Occipital lobe (tissue), 1 donor: ENCODE measurements at regions not wholly inside any gene's neighbourhood (a gene's known extent, or its start where the extent isn't known, plus 50 kb on each side); places are given as distances from the start of the nearest gene placed in this dataset.

Source experiments
- DNase-seq: peaks from one replicate; lab custom pipeline; 2025; lab: John Stamatoyannopoulos, UW

DNA sequence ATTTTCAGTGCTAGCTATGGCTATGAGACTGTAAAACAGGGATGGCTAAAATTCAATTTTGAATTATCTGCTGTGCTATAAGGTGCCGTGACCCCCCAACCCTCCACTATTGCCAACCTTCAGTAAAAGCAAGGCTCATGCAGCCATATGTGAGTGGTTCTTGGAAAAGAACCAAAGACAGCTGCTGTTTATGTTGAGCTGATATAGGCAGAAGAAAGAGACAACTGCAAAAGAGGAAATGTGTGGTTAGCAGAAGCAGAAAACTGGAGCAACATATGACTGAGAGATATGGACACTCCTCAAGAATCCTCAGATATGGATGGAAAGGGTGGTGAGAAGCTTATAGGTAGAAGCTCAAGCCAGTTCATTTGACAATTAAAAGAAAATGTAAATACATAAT is 200.3 kb downstream of the TLE1 start:
- DNase-seq = no peak

DNA sequence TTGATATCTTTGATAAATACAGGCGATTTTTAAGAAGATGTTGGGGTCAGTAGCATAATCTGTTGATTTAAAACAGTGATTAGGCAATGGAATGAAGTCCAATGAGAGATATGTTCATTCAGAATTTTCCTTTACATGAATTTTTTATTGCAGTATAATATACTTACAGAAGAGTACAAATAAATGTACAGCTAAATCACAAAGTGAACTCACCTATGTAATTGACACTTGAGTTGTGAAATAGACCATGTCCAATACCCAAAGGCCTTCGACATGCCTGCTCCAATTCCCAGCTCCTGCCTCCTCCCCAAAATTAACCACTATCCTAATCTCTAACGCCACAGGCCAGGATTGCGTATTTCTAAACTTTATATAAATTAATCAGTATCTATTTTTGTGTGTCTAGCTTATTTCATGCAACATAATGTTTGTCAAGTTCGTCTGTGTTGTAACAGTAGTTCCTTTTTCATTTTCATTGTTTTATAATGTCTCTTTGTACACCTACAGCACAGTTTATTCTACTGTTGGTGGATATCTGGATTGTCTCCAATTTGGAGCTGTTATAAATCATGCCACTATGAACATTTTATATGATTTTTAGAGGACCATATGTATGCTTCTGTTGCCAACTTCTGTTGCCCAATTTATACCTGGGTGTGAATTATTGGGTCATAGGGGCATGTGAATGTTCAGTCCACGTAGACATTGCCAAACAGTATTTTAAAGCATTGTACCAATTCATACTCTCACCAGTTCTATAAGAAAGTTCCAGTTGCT is 208.3 kb downstream of the TLE1 start:
- DNase-seq = no peak

DNA sequence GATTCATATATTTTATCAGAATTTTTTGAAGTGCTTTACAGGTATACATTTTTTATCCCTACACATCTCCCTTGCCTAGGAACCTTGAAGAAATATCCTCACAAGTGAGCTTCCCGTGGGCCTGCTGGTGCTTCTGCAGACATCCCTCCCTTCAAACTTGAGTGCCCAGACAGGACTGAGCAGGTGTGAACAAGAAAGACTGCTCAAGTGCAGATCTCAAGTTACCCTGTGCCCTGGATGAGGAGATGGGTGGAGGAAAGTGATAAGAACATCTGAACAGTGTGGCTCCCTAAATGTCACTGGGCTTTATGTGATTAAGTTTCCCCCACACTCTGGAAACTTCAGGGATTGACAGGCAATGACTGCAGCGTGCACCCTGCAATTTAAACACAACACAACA is 209.8 kb downstream of the TLE1 start:
- no peak for DNase-seq

DNA sequence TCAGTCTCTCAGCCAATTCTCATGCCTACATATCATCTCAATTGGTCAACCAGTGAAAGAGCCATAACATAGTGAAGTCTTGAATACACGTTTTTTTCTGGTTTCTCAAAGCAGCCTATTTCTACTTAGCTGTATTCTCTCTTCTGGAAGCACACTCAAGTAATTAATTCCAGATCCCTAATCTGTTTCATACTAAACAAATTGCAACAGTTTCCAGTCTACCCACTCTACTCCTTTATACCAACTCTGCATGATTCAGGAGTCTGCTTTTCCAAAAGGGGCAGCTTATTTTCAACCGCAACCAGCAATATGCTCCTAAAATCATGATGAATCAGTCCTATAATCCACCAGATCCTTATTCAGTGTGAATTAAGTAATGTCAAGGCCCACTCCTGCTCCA is 211.7 kb downstream of the TLE1 start:
- DNase-seq = no peak

DNA sequence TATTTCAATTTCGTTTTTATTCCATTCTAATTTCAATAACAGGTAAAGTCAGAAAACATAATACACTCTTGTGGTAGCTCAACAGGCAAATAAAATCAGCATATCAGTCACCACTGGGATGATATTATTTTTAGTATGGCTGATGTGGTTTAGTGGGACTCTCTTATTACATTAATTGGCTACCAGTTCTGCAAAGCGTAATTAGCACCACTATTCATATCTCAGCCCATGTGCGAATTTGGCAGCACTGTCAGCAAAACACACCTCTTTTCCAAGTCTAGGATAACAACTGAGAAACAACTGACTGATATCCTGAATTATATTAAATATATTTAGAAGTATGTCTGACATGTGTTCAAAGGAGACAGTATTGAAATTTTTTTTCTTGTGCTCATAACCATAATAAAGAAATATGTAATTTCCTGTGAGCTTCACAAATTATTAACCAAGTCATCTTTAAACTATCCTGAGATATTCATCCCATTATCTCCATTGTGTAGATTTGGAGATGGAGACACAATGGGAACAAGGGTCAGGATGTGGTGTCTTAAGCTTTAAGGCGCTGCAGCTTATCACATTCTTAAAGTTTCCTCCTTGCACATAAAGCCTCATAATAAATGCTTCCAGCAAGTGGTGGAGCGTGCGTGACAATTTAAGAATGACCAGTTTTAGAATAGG is 212.4 kb downstream of the TLE1 start:
- no peak for DNase-seq

DNA sequence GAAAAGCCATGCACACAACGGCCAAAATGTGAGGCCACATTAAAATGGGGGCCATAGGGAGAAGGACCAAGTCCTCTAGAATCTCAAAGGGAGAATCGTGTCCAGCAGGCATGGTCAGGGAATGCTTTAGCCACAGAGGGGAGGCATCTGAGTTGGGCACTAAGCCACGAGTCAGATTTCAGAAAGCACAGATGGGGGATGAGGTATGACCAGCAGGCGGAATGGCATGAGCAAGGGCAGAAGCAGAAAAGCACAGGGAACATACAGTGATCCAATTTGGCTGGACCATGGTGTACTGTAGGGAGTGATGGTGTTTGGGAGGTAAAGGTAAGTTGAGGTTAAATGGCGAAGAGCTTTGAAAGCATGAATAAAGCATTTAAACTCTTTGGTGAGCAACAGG is 214.6 kb downstream of the TLE1 start:
- no peak for DNase-seq

DNA sequence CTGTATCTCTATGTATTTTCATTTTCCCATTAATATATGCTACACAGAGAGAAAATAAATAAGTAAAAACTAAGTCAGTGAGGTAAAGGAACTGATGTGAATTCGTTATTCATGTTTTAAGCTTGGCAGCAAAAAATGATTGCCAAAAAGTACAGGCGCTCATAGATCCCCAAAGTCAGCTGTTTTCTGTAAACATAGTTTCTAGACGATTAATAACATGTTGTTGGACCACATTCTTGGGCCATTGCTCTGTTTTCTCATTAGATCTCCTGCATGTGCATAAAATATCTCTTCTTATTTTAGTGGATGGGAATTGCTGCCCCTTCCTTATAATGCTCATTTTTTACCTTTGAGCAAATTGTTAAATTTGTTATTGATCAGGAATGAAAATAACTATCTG is 215.2 kb downstream of the TLE1 start:
- DNase-seq = no peak

DNA sequence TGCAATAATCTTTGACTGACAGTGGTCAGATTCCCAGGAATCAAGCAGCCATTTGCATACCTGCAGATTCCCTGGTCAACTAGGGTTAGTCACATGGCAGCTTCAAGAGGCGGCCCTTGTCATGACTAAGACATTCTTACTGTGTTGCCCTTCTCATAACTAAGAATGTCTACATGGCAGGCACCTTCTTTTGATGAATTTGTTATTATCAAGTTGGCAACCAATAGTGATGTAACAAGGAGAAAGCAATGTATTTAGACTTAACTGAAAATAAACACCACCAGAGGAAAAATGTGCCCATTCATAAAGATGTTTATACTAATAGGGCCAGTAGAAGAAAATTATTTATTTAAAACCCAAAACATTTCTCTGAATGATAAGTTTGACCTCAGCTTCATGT is 215.6 kb downstream of the TLE1 start:
- DNase-seq = no peak

DNA sequence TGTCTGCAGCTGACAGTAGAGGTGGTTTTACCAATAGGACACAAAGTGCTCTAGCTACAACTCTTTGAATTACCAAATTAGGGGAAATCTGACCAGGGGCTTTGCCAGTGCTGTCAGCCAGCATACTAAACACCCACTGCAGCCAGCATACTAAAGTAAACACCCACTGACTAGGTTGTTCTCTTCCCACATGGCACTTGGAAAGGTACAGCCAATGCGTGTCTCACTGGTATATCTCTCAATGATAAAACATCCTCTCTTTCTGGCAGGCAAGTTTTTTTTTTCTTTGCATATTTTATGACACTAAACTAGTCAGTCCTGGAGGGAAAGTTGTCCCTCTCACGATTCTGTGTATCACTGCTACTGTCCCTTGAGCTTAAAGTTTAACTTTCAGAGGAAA is 216.1 kb downstream of the TLE1 start:
- DNase-seq = peak; percentile 4

DNA sequence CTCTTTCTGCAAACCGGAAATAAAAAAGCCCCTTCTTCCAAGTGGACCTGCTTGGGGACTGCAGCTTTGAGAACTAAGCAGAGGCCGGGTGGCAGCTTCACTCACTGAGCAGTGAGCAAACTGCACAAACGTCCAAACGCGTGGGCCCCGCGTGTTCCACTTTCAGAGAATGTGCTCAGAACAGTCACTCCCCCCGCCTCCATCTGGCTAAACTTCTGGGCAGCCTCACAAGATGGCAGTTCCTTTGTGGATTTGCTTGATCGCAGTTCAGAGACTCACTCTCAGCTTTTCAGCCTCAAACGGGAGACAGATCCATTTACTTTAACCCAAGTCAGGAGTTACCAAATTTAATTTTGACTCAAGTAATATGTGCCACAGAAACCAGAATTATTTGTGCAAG is 216.6 kb downstream of the TLE1 start:
- peak; percentile 78 for DNase-seq

DNA sequence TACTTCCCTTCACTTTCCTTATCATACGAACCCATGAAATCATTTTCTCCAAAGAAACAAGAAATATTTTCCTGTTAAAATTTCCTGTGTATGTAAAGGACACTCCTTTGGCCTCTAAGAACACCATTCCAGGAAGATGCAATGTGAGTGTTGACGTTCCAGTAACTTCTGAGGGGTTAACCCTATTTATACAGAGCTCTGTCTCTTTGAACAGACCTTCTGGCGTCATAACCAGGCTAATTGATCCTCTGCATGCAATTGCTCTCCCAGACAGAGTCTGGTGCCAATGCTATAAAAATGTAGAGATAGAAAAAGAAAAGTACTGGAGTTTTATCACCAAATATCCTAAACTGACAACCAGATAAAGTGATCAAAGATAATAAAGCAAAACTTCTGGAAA is 218.5 kb downstream of the TLE1 start:
- DNase-seq = no peak

DNA sequence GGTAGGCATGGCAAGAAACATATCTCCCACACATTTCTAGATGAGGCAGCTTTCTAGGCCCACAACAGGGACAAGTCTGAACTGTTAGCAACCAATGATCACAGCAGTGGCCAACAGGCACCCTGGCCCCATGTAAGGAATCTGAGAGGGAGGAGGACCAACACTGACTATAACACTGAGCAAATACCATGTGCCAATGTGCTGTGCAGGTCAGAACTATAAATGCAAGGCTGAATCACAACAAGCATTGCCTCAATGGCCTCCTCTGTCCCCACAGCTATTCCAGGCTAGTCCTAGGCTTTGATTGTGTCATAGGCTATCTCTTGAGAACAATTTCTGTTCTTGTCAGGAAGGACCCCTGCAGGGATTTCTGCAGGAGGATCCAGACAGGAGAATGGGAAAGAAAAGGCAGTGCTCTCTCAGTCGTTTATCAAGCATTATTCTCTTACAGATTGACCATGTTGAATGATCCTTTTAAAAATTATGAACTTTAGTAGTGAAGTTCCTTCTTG is 221.2 kb downstream of the TLE1 start:
- DNase-seq = no peak

DNA sequence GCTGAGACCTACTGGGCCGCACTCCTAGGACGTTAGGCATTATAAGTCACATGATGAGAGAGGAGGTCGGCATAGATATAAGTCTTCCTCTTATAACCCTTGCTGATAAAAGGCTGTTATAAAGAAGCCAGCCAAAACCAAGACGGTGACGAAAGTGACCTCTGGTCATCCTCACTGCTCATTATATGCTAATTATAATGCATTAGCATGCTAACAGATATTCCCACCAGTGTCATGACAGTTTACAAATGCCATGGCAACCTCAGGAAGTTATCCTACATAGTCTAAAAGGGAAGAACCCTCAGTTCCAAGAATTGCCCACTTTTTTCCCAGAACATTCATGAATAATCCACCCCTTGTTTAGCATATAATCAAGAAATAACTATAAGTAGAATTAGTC is 222.4 kb downstream of the TLE1 start:
- DNase-seq = no peak

DNA sequence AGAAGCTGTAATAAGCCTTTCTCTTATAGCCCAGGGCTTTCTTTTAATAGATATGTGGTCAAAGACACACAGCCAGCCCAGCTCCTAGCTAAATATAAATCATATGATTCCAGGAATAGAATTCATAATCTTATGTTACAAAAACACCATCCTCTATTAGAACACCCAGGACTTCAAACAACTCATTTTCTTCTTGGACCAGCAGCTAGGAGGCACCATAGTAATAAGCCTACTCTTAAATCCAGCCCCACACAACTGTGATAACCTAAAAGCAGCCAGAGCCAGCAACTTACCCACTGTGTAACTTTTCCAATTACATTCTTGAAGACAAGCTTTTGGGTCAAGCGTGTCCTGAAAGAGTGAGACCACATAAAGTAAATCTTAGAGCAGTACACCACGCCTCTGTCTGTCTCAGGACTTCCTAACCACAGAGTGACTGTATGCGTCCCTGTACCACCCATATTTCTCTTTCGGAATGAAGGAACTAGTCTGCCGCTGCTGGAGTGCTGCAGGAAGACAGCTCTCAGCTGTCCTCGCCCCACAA is 223.8 kb downstream of the TLE1 start:
- DNase-seq = no peak

DNA sequence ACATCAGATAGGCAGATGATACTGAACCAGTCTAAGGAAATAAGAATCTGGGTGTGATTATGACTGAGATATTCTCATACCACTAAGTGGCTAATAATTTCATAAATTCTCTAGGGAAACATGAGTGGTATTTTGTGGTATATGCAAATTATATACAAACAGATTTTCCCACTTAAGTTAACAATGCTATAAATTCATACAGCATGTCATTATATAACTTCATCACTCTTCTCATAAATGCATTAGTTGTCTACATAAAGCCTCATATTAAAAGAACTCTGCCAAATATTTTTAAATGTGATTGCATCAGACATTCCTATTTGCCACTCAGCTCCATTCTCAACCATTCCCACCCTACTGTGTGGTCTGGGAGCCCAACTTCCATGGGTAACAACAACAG is 226.5 kb downstream of the TLE1 start:
- no peak for DNase-seq

DNA sequence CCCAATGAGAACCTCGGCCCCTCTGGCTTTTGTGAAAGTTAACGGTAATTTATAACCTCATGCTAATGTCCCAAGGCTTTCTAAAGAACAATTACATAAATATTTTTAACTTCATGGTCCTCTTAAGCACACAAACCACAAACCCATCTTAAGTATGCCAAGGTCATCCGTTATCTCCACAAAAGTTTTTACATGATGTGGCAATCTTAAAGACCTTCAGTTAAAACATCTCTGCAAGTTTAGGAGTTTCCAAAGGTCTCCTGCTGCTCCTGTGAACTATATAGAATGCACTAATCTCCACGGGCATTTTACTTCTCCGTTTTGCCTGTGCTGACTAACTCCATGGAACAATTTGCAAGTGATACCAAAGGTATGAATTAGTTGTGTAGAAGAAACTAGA is 228.2 kb downstream of the TLE1 start:
- DNase-seq = no peak

DNA sequence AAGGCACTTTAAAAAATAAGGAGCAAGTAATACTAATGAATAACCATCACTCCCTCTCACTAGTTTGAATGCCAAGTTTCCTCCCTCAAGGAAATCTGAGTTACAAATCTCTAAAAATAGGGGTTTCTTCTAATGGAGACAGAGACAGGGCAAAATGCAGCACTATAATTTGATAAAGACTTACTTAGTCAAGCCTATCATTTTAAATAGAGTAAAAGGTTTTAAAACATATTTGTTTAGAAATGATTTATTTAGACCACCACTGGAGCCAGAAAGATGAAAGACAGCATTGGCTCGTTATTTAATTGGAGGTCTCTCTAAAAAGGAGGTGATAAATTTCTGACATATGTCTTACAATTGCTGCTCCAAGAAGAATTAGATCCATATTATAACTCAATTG is 228.7 kb downstream of the TLE1 start:
- DNase-seq = no peak

DNA sequence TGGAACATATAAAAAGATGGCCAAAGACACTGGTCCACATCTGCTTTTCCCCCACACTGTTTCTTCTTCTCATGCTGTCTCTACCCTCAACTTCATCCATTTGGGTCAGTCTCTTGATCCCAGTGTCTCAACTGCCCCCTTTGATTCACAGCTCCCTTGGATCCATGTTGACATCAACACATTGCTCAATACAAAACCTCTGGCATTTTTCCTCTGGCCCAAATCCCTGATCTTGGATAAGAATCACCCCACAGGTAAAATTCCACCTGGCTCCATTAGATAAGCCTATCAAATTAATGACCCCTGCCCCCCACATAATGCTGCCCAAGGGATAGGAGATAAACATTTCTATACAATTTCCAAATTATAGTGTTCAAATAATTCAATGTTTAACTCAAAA is 229.8 kb downstream of the TLE1 start:
- DNase-seq = no peak

DNA sequence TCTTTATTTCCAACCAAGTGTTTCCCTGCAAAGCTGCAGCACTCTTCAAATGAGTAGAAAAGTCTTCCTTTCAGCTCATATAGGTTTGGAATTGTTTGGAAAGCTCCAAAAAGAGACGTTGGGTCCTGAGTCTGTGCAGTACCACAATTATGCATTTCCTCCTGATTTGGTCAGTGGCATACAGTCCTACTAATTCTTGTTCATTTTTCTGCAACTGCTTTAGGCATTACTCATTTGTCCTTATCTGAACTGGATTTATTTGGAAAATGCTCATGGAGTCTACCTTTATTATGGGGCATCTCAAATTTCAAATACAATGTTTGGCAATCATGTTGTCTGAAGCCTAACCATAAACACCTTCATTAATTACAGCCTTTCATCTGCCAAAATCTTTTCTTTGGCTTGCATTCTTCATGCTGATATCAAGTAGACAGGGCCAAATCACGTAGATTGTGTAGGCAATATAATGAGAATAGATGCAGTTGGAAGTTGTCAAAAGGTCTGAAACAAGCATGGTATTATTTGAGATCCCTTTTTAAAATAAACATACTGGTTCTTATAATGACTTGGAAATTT is 232.8 kb downstream of the TLE1 start:
- no peak for DNase-seq

DNA sequence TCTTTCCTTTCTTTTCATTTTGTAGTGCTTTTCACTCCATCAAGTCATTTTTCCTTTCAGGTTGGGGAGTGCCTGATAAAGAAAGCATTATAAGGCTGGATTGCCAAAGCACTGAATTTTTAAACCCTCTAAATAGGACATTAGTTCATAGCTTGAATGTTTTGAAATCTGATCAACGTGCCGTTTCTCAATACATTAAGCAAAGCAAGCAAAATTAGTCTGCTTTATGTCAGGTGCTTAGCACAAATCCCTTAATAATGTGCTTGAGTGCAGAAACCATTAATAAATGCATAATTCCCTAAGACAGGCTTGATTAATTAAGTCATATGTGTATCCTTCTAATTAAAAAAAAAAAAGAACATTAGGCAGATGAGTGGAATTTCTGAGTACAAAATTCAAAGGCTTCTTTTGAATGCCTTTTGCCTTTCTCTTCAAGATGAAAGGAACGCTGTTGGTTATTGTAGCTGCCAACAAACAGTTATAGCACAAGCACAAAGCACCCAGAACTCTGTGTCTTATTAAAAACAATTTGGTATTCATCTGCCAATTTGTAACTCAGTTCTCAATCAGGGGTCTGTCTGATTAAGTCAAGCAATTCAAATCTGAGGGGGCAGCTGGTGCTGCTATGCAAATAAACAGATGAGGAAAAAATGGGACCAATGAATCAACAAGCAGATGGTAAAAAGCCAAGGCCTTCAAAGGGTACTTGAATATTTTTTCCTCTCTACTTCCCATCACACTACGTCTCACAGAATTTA is 233.7 kb downstream of the TLE1 start:
- DNase-seq = no peak

DNA sequence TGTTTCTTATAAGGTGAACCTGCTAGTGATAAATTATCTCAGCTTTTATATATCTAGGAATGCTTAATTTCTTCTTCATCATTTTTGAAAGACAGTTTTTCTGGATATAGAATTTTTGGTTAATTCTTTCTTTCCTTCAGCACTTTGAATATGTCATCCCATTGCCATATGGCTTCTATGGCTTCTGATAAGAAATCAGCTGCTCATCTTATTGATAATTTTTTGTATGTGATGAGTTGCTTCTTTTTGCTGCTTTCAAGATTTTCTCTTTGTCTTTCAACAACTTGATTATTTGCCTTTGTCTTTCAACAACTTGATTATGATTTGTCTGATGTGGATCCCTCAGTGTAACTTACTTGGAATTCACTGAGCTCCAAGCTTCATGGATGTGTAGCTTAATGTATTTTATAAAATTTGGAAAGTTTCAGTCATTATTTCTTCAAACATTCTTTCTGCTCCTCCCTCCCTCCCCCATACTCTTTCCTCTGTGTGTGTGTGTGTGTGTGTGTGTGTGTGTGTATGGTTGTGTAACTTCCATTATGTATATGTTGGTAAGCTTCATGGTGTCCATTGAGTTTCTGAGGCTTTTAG is 243.9 kb downstream of the TLE1 start:
- DNase-seq = no peak
